OCI-LY1 (cell line): ENCODE measurements at regions not wholly inside any gene's neighbourhood (a gene's known extent, or its start where the extent isn't known, plus 50 kb on each side); places are given as distances from the start of the nearest gene placed in this dataset.

ENCODE experiments used
- H2AFZ ChIP-seq: fragments of 200-600 bp; sonication (generic), shearing (Covaris generic); 2 replicates; pipeline ENCODE4 v1.6.0; 2014; ENCODE audit warnings: antibody characterized with exemption, mild to moderate bottlenecking, low read length
- H3F3A ChIP-seq: fragments of 200-600 bp; sonication (generic), shearing (Covaris generic); 2 replicates; pipeline ENCODE4 v1.6.0; 2014; ENCODE audit warnings: mild to moderate bottlenecking, antibody characterized with exemption, low read length, moderate library complexity; ENCODE audit not compliant: insufficient read depth
- H3K27ac ChIP-seq: fragments of 200-600 bp; sonication (generic); 2 replicates; pipeline ENCODE4 v1.5.1; 2014; ENCODE audit warnings: low read length, mixed run types, mild to moderate bottlenecking, low read depth; ENCODE audit not compliant: poor library complexity, severe bottlenecking
- H3K27me3 ChIP-seq: fragments of 200-600 bp; sonication (generic); 2 replicates; pipeline ENCODE4 v1.6.0; 2014; ENCODE audit warnings: antibody characterized with exemption, mild to moderate bottlenecking, low read length, moderate library complexity; ENCODE audit not compliant: insufficient read depth
- H3K36me3 ChIP-seq: fragments of 200-600 bp; sonication (generic); 2 replicates; pipeline ENCODE4 v1.6.1; 2014; ENCODE audit warnings: mild to moderate bottlenecking, antibody characterized with exemption, low read length, moderate library complexity, mixed read lengths; ENCODE audit not compliant: insufficient read depth
- H3K4me1 ChIP-seq: fragments of 200-600 bp; sonication (generic); 2 replicates; pipeline ENCODE4 v1.5.1; 2014; ENCODE audit warnings: mild to moderate bottlenecking, low read length, moderate library complexity; ENCODE audit not compliant: insufficient read depth, severe bottlenecking
- H3K4me2 ChIP-seq: fragments of 200-600 bp; sonication (generic), shearing (Covaris generic); 2 replicates; pipeline ENCODE4 v1.6.1; 2014; ENCODE audit warnings: low read length
- H3K4me3 ChIP-seq: fragments of 200-600 bp; sonication (generic); 2 replicates; pipeline ENCODE4 v1.5.1; 2014; ENCODE audit warnings: low read length, low read depth, mild to moderate bottlenecking, mixed read lengths; ENCODE audit not compliant: poor library complexity, severe bottlenecking
- H3K79me2 ChIP-seq: fragments of 200-600 bp; shearing (Covaris generic); 2 replicates; pipeline ENCODE4 v1.6.1; 2016; ENCODE audit warnings: mixed run types, low read length, mixed read lengths; ENCODE audit not compliant: insufficient read depth
- H3K9ac ChIP-seq: fragments of 200-600 bp; sonication (generic), shearing (Covaris generic); 2 replicates; pipeline ENCODE4 v1.6.1; 2014; ENCODE audit warnings: mild to moderate bottlenecking, low read length, mixed read lengths
- H3K9me2 ChIP-seq: fragments of 200-600 bp; sonication (generic), shearing (Covaris generic); 2 replicates; pipeline ENCODE4 v1.6.1; 2014; ENCODE audit warnings: low read depth, mild to moderate bottlenecking, low read length, mixed read lengths
- H3K9me3 ChIP-seq: fragments of 200-600 bp; shearing (Covaris generic); 2 replicates; pipeline ENCODE4 v1.6.1; 2014; ENCODE audit warnings: low read length, mixed read lengths
- H4K20me1 ChIP-seq: fragments of 200-600 bp; sonication (generic), shearing (Covaris generic); 2 replicates; pipeline ENCODE4 v1.6.0; 2016; ENCODE audit warnings: mild to moderate bottlenecking, low read length; ENCODE audit not compliant: insufficient read depth
- CTCF ChIP-seq: fragments of 200-600 bp; sonication (generic), shearing (Covaris generic); IDR thresholded peaks from 2 replicates; pipeline ENCODE4 v1.5.1; 2017; ENCODE audit warnings: mild to moderate bottlenecking, antibody characterized with exemption, low read length, moderate library complexity, mixed read lengths
- EZH2 ChIP-seq: fragments of 200-600 bp; sonication (generic), shearing (Covaris generic); IDR thresholded peaks from 2 replicates; pipeline ENCODE4 v1.8.0; 2017; ENCODE audit warnings: borderline replicate concordance, mixed run types, mild to moderate bottlenecking, antibody characterized with exemption, low read length, moderate library complexity, mixed read lengths

GRCh38 chr1:5508669-5509330 is 483.4 kb downstream of the NPHP4 start:
- no peaks in the 10 kb centered on the region for H3K36me3 ChIP-seq
- TF ChIP-seq EZH2 (no peak), CTCF (no peak)
- H3K4me3 ChIP-seq = no peak overlapping the region
- no peak overlapping the region for H3K9ac ChIP-seq
- H3K4me2 ChIP-seq = no peak overlapping the region
- H3K9me3 ChIP-seq = no peaks in the 10 kb centered on the region
- no peaks in the 10 kb centered on the region for H4K20me1 ChIP-seq
- no peaks in the 10 kb centered on the region for H3K79me2 ChIP-seq
- no peaks in the 10 kb centered on the region for H3K4me1 ChIP-seq
- no peaks in the 10 kb centered on the region for H3K9me2 ChIP-seq
- no peak overlapping the region for H2AFZ ChIP-seq
- H3K27me3 ChIP-seq = no peaks in the 10 kb centered on the region
- no peaks in the 10 kb centered on the region for H3F3A ChIP-seq
- no peak overlapping the region for H3K27ac ChIP-seq

- Histone ChIP-seq H2AFZ (no peak overlapping the region), H3K4me1 (no peaks in the 10 kb centered on the region), H3K4me2 (no peak overlapping the region), H4K20me1 (no peaks in the 10 kb centered on the region), H3K9me2 (no peaks in the 10 kb centered on the region), H3K27ac (no peak overlapping the region), H3K79me2 (no peaks in the 10 kb centered on the region), H3F3A (no peaks in the 10 kb centered on the region), H3K4me3 (no peak overlapping the region), H3K36me3 (no peaks in the 10 kb centered on the region), H3K9ac (no peak overlapping the region), H3K27me3 (0 out of 2 replicates have a peak, but pooled peaks cover 6% of the 10 kb centered on the region), H3K9me3 (no peaks in the 10 kb centered on the region)
- TF ChIP-seq CTCF (no peak), EZH2 (no peak)
Observed at GRCh38 chr1:5507340-5507739, 484.9 kb downstream of the NPHP4 start.

GRCh38 chr1:5506634-5507033 is 485.6 kb downstream of the NPHP4 start:
- H3K79me2 ChIP-seq = no peaks in the 10 kb centered on the region
- TF ChIP-seq CTCF (no peak), EZH2 (no peak)
- H3K4me1 ChIP-seq = no peaks in the 10 kb centered on the region
- H3K36me3 ChIP-seq = no peaks in the 10 kb centered on the region
- 0 out of 2 replicates have a peak, but pooled peaks cover 6% of the 10 kb centered on the region for H3K27me3 ChIP-seq
- H3K9me2 ChIP-seq = no peaks in the 10 kb centered on the region
- no peak overlapping the region for H3K27ac ChIP-seq
- H3K4me3 ChIP-seq = no peak overlapping the region
- no peaks in the 10 kb centered on the region for H4K20me1 ChIP-seq
- no peak overlapping the region for H3K9ac ChIP-seq
- no peaks in the 10 kb centered on the region for H3F3A ChIP-seq
- no peaks in the 10 kb centered on the region for H3K9me3 ChIP-seq
- no peak overlapping the region for H2AFZ ChIP-seq
- H3K4me2 ChIP-seq = no peak overlapping the region
